ENCODE measurements at regions not wholly inside any gene's neighbourhood (a gene's known extent, or its start where the extent isn't known, plus 50 kb on each side); places are given as distances from the start of the nearest gene placed in this dataset.

- TF ChIP-seq CTCF (IDR thresholded peaks at IDR 0.05), result no peak
- no peak for TF ChIP-seq POLR2A (IDR thresholded peaks at IDR 0.05)
Measured at GRCh38 chr12:25629341-25629740, 76.3 kb upstream of the LMNTD1 start.

Data from testis (tissue), 2 donors.